ENCODE measurements at regions not wholly inside any gene's neighbourhood (a gene's known extent, or its start where the extent isn't known, plus 50 kb on each side); places are given as distances from the start of the nearest gene placed in this dataset.

- FAIRE-seq, result no peak
- no peak overlapping the region for H3K9ac ChIP-seq (ENCODE audit: control insufficient read depth, insufficient read depth, low read length)
- H3K36me3 ChIP-seq (ENCODE audit: control insufficient read depth in 2 of 2, insufficient read depth in 2 of 2, low read length in 1 of 2), result no peaks in the 10 kb centered on the region
- no peaks in the 10 kb centered on the region; the same call in 2 of the 3 replicates for H3K9me3 ChIP-seq (replicated peaks; ENCODE audit: control insufficient read depth, insufficient read depth, low read length)
- no peak overlapping the region for H2AFZ ChIP-seq (ENCODE audit: control insufficient read depth, low read depth, low read length)
- H3K4me2 ChIP-seq (ENCODE audit: control insufficient read depth, insufficient read depth), result no peak overlapping the region
- RAD21 ChIA-PET (ENCODE audit: unreplicated experiment), result no interaction called here
- no peak overlapping the region for H3K4me3 ChIP-seq
- ATAC-seq, result no peak
- 65% methylated on average over 3 of the region's 3 CpGs for WGBS (ENCODE audit: insufficient coverage, insufficient replicate concordance, low lambda C conversion rate, missing lambda C conversion rate)
- no peaks in the 10 kb centered on the region for H3K79me2 ChIP-seq (ENCODE audit: control insufficient read depth, insufficient read depth, low read length)
- CTCF ChIA-PET, result interaction anchor here (2.6 kb wide), 1 partner anchor 11 kb away, joined by 15 read pairs; no protein-coding TSS in a partner anchor
- no peak for DNase-seq (ENCODE audit: low read depth, low spot score)
- SMC1A ChIA-PET (ENCODE audit: uncharacterized antibody, unreplicated experiment), result no interaction called here
- H3K4me1 ChIP-seq (ENCODE audit: control insufficient read depth, insufficient read depth, low read length), result no peaks in the 10 kb centered on the region
- POLR2A ChIA-PET, result no interaction called here
- TF ChIP-seq ZBTB40 (IDR thresholded peaks at IDR 0.05; ENCODE audit: borderline replicate concordance), result no peak
- TF ChIP-seq NFIC (IDR thresholded peaks at IDR 0.05; ENCODE audit: low read depth, low read length), result no peak
- no peak for TF ChIP-seq MTA2 (IDR thresholded peaks at IDR 0.05; ENCODE audit: low read depth)
- no peak for TF ChIP-seq TCF3 (IDR thresholded peaks at IDR 0.05; ENCODE audit: borderline replicate concordance, insufficient read depth, low read depth, low read length)
- no peak for TF ChIP-seq SIN3A (IDR thresholded peaks at IDR 0.05; ENCODE audit: low read depth, low read length)
- no peak overlapping the region for H3K27ac ChIP-seq (ENCODE audit: control insufficient read depth, insufficient read depth)
- intact Hi-C loops (cut with micrococcal nuclease; ENCODE audit: unreplicated experiment), result no loop called here
- no peaks in the 10 kb centered on the region for H3K27me3 ChIP-seq (replicated peaks in 1 of 2; ENCODE audit: control insufficient read depth in 2 of 2, insufficient read depth in 2 of 2, low read length in 1 of 2)
- in situ Hi-C loops (cut with MboI), result loop anchor here (10.0 kb wide), 1 partner anchor 1305 kb away; no protein-coding TSS in a partner anchor
- no TSS peak for BruUV-seq (replicated peaks)
- no peaks in the 10 kb centered on the region for H4K20me1 ChIP-seq (ENCODE audit: control insufficient read depth, insufficient read depth)
These were observed 58.5 kb upstream of the PLXNC1 start for GRCh38 chr12:94089891-94090290.
